Activated T-helper 17 cell treated with anti-CD3 and anti-CD28 coated beads, Interleukin-2, amount 50 U/mL, for 72 hours (primary cell): ENCODE measurements at regions not wholly inside any gene's neighbourhood (a gene's known extent, or its start where the extent isn't known, plus 50 kb on each side); places are given as distances from the start of the nearest gene placed in this dataset.
"Not testable (repeated sequence)": the region's sequence is repeated elsewhere in the genome, so short reads cannot be mapped to it uniquely, and the experiment has no call there.

Experiments used
- ATAC-seq: fragments of 150-1000 bp; cut with Tn5 transposase; replicated peaks from 2 replicates; pipeline ENCODE4 v1.10.0; 2021; ENCODE audit warnings: mild to moderate bottlenecking, moderate library complexity
- H3K27ac Mint-ChIP-seq: one replicate; pipeline ENCODE4 v1.8.0; 2022; ENCODE audit warnings: mixed read lengths
- H3K27me3 Mint-ChIP-seq: one replicate; pipeline ENCODE4 v1.8.0; 2022; ENCODE audit warnings: mixed read lengths
- H3K36me3 Mint-ChIP-seq: one replicate; pipeline ENCODE4 v1.8.0; 2022; ENCODE audit warnings: low read depth, mild to moderate bottlenecking, mixed read lengths
- H3K4me1 Mint-ChIP-seq: one replicate; pipeline ENCODE4 v1.8.0; 2022; ENCODE audit warnings: mixed read lengths
- H3K4me3 Mint-ChIP-seq: one replicate; pipeline ENCODE4 v1.8.0; 2022; ENCODE audit warnings: mild to moderate bottlenecking, mixed read lengths
- H3K9me3 Mint-ChIP-seq: one replicate; pipeline ENCODE4 v1.8.0; 2022; ENCODE audit warnings: mixed read lengths

GRCh38 chr14:86787717-86788116 is 1205.3 kb downstream of the GALC start:
- H3K36me3 Mint-ChIP-seq = no peaks in the 10 kb centered on the region
- H3K27me3 Mint-ChIP-seq = no peaks in the 10 kb centered on the region
- no peaks in the 10 kb centered on the region for H3K4me1 Mint-ChIP-seq
- H3K4me3 Mint-ChIP-seq = no peak overlapping the region
- no peak for ATAC-seq
- no peak overlapping the region for H3K27ac Mint-ChIP-seq
- peaks cover 2% of the 10 kb centered on the region for H3K9me3 Mint-ChIP-seq

GRCh38 chr14:86782092-86782580 is 1210.8 kb downstream of the GALC start:
- Mint-ChIP-seq H3K36me3 (no peaks in the 10 kb centered on the region), H3K4me1 (no peaks in the 10 kb centered on the region), H3K9me3 (peaks cover 4% of the 10 kb centered on the region)

GRCh38 chr14:86780876-86781510 is 1212.0 kb downstream of the GALC start:
- Mint-ChIP-seq H3K27me3 (no peaks in the 10 kb centered on the region), H3K4me1 (no peaks in the 10 kb centered on the region), H3K4me3 (no peak overlapping the region), H3K36me3 (no peaks in the 10 kb centered on the region), H3K9me3 (peaks cover 8% of the 10 kb centered on the region), H3K27ac (no peak overlapping the region)
- no peak for ATAC-seq

More at GRCh38 chr14:86782092-86782580, 1210.8 kb downstream of the GALC start:
- Mint-ChIP-seq H3K4me3 (no peak overlapping the region), H3K27ac (no peak overlapping the region), H3K27me3 (no peaks in the 10 kb centered on the region)
- ATAC-seq = no peak

DNA sequence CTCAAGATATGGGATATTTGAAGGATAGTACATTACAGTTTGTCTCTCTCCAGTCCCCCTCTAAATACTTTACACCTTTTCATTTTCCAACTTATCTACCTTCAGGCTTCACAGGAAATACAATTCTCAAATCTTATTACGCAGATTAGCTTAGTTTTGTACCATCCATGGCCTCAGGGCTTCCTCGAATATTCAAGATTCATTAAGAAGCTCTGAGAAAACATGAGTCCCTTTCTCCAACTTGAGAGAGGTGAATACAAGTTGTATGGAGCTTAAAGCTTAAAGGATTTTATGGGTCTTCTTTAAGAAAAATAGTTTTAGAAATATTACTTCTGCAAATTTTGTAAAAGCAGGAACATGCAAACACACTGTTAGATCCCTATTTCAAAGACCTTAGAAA is 1212.5 kb downstream of the GALC start:
- Mint-ChIP-seq H3K9me3 (peaks cover 8% of the 10 kb centered on the region), H3K27ac (no peak overlapping the region), H3K36me3 (no peaks in the 10 kb centered on the region), H3K4me3 (no peak overlapping the region), H3K27me3 (no peaks in the 10 kb centered on the region), H3K4me1 (no peaks in the 10 kb centered on the region)
- ATAC-seq = no peak

- Mint-ChIP-seq H3K27ac (no peak overlapping the region), H3K9me3 (peaks cover 11% of the 10 kb centered on the region), H3K36me3 (no peaks in the 10 kb centered on the region), H3K4me3 (no peak overlapping the region), H3K4me1 (no peaks in the 10 kb centered on the region), H3K27me3 (no peaks in the 10 kb centered on the region)
- ATAC-seq = no peak
These were observed 1213.6 kb downstream of the GALC start for GRCh38 chr14:86779416-86779815.

DNA sequence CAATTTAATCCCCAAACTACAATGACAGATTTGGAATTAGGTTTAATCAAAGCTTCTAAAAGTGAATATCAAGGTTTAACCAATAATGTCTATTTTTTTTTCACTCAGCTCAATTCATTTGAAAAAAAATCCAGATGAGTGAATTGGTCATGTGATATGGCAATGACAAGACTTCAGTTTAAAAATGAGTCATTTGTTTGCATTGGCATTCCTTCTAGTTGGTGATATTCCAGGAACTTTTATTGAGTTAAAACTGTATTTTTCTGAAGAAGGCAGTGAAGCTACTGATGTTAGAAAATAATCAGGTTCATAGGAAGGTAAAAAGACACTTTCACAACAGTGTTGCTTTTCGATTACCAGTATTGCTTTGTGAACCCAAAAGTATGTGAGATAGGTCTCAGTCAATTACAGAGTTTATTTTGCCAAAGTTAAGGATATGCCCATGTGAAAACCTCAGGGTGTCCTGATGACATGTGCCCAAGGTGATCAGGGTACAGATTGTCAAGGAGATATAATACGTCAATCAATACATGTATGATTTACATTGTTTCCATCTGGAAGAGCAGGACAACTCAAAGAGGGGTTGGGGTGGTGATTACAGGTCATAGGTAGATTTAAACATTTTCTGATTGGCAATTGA is 1214.9 kb downstream of the GALC start:
- Mint-ChIP-seq H3K27ac (no peak overlapping the region), H3K36me3 (no peaks in the 10 kb centered on the region), H3K27me3 (no peaks in the 10 kb centered on the region), H3K4me3 (no peak overlapping the region), H3K9me3 (peaks cover 16% of the 10 kb centered on the region), H3K4me1 (no peaks in the 10 kb centered on the region)
- no peak for ATAC-seq

DNA sequence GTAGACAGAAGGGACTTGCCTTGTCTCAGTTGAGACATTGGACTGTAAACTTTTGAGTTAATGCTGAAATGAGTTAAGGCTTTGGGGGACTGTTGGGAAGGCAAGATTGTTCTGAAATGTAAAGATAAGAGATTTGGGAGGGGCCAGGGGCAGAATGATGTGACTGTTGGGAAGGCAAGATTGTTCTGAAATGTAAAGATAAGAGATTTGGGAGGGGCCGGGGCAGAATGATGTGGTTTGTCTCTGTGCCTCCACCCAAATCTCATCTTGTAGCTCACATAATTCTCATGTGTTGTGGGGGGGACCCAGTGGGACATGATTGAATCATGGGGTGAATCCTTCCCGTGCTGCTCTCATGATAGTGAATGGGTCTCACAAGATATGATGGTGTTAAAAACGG is 1217.1 kb downstream of the GALC start:
- H3K4me3 Mint-ChIP-seq, H3K4me1 Mint-ChIP-seq, ATAC-seq, H3K27ac Mint-ChIP-seq, H3K36me3 Mint-ChIP-seq, H3K27me3 Mint-ChIP-seq: not testable (repeated sequence)
- peaks cover 16% of the 10 kb centered on the region for H3K9me3 Mint-ChIP-seq

DNA sequence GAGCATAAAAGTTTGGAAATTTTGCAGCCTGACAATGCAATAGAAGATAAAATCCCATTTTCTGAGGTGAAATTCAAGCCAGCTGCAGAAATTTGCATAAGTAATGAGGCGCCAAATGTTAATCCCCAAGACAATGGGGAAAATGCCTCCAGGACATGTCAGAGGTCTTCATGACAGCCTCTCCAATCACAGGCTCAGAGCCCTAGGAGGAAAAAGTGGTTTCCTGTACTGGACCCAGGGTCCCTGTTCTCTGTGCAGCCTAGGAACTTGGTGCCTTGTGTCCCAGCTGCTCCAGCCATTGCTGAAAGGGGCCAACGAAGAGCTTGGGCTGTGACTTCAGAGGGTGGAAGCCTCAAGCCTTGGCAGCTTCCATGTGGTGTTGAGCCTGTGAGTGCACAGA is 1218.1 kb downstream of the GALC start:
- Mint-ChIP-seq H3K4me1 (no peaks in the 10 kb centered on the region), H3K9me3 (peaks cover 16% of the 10 kb centered on the region), H3K36me3 (no peaks in the 10 kb centered on the region), H3K27ac (no peak overlapping the region), H3K27me3 (no peaks in the 10 kb centered on the region), H3K4me3 (no peak overlapping the region)
- ATAC-seq = no peak

- Mint-ChIP-seq H3K4me3 (no peak overlapping the region), H3K4me1 (no peaks in the 10 kb centered on the region), H3K27me3 (no peaks in the 10 kb centered on the region), H3K36me3 (no peaks in the 10 kb centered on the region), H3K27ac (no peak overlapping the region), H3K9me3 (peaks cover 16% of the 10 kb centered on the region)
- no peak for ATAC-seq
These were observed 1220.9 kb downstream of the GALC start for GRCh38 chr14:86772075-86772474.

DNA sequence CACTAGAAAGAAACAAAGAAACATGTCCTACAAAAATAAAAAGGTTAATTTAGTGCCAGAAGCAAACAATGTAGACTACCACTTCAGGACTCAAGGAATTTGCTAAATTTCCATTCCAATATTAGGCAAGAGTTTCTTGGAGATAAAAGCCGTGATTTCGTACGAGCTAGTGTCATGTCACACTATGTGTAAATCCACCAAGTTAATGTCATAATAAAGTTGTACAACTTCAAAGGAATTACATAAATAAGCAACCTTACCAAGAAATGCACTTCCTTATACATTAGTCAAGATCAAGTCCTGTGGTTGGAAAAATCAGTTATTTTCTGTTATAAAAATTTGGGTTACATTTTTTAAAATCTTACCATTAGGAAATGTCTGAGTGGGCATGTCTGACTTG is 1222.8 kb downstream of the GALC start:
- Mint-ChIP-seq H3K4me3 (no peak overlapping the region), H3K27ac (no peak overlapping the region), H3K27me3 (no peaks in the 10 kb centered on the region), H3K9me3 (peaks cover 16% of the 10 kb centered on the region), H3K4me1 (no peaks in the 10 kb centered on the region), H3K36me3 (no peaks in the 10 kb centered on the region)
- no peak for ATAC-seq

DNA sequence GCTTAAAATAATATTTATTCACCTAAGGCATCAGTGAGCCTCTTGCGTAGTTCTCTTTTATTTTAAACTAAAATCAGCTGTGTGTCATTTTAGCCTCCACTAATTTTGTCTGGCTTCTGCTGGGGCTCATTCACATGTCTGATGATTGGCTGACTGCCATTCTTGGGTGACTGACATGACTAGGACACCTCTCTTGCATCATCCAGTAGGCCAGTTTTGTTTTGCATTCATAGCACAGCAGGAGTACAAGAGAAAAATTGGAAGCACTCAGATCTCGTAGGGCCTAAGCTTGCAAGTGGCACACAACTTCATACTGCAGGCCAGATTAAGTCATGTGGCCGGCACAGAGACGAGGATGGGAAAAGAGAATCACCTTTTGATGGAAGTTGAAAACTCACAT is 1226.5 kb downstream of the GALC start:
- no peak overlapping the region for H3K27ac Mint-ChIP-seq

DNA sequence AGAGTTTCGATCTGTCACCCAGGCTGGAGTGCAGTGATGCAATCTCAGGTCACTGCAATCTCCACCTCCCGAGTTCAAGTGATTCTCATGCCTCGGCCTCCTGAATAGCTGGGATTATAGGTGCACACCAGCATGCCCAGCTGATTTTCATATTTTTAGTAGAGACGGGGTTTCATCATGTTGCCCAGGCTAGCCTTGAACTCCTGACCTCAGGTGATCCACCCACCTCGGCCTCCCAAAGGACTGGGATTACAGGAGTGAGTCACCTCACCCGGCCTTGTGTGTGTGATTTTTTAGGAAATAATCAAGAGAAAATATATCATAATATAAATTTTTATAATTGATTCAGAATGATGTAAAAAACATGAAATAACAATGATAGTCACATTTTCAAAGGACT is 1231.4 kb downstream of the GALC start:
- no peak overlapping the region for H3K27ac Mint-ChIP-seq
- no peak overlapping the region for H3K4me3 Mint-ChIP-seq
- no peaks in the 10 kb centered on the region for H3K4me1 Mint-ChIP-seq
- H3K36me3 Mint-ChIP-seq = no peaks in the 10 kb centered on the region
- peaks cover 5% of the 10 kb centered on the region for H3K9me3 Mint-ChIP-seq
- ATAC-seq = no peak
- no peaks in the 10 kb centered on the region for H3K27me3 Mint-ChIP-seq

More for the DNA sequence above, 1226.5 kb downstream of the GALC start:
- Mint-ChIP-seq H3K9me3 (peaks cover 5% of the 10 kb centered on the region), H3K4me3 (no peak overlapping the region), H3K4me1 (no peaks in the 10 kb centered on the region), H3K36me3 (no peaks in the 10 kb centered on the region), H3K27me3 (no peaks in the 10 kb centered on the region)
- ATAC-seq = no peak

DNA sequence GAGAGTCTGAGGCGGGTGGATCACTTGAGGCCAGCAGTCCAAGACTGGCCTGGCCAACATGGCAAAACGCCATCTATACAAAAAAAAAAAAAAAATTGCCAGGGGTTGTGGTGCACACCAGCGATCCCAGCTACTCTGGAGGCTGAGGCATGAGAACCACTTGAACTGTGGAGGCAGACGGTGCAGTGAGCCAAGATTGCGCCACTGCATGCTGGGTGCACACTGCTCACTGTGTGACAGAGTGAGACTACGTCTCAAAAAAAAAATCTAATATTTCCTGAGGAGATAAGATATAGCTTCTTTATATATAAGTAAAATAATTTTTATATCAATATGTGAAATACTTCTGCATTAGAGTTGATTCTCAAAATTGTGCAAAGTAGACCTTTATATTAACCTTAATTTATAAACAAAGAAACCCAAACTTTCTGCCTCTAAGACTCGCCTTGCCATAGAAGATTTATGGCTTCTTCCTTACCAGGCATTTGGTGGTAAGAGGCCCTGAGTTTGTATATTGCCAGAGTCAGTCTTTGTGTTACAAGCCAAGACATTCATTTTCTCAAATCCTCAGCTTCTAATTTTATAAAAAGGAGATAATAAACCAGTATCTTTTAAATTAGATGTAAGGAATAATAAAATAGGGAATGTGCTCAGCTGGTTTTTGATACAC is 1226.7 kb downstream of the FLRT2 start:
- Mint-ChIP-seq H3K36me3 (no peaks in the 10 kb centered on the region), H3K9me3 (peaks cover 10% of the 10 kb centered on the region), H3K4me1 (no peaks in the 10 kb centered on the region), H3K27ac (no peak overlapping the region), H3K27me3 (no peaks in the 10 kb centered on the region), H3K4me3 (no peak overlapping the region)
- no peak for ATAC-seq

GRCh38 chr14:86750488-86750887 is 1220.5 kb downstream of the FLRT2 start:
- H3K9me3 Mint-ChIP-seq = peaks cover 39% of the 10 kb centered on the region
- not testable (repeated sequence) for H3K27me3 Mint-ChIP-seq, H3K4me1 Mint-ChIP-seq, ATAC-seq, H3K36me3 Mint-ChIP-seq, H3K4me3 Mint-ChIP-seq, H3K27ac Mint-ChIP-seq

DNA sequence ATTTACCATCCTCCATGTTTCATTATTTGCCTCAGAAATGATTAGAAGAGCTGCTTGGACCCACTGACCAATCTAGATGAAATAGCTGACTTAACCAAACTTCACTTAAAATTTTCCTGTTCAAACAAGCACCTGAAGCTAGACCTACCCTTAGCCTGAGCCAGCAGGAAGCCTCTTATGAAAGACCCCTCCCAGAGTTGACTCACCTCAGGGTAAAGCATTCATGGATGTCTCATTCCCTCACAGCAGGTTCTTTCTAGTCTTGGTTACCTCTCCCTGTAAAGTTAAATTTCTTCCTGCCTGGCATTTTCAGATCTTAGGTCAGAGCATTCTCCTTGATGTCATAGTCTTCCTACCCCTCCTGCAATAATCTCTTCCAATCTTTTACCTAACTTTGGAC is 1209.8 kb downstream of the FLRT2 start:
- no peak for ATAC-seq
- Mint-ChIP-seq H3K27ac (no peak overlapping the region), H3K27me3 (no peaks in the 10 kb centered on the region), H3K4me3 (no peak overlapping the region), H3K4me1 (no peaks in the 10 kb centered on the region), H3K9me3 (peaks cover 10% of the 10 kb centered on the region), H3K36me3 (no peaks in the 10 kb centered on the region)
